ENCODE measurements at regions not wholly inside any gene's neighbourhood (a gene's known extent, or its start where the extent isn't known, plus 50 kb on each side); places are given as distances from the start of the nearest gene placed in this dataset.
"Not testable (repeated sequence)": the region's sequence is repeated elsewhere in the genome, so short reads cannot be mapped to it uniquely, and the experiment has no call there.

DNA sequence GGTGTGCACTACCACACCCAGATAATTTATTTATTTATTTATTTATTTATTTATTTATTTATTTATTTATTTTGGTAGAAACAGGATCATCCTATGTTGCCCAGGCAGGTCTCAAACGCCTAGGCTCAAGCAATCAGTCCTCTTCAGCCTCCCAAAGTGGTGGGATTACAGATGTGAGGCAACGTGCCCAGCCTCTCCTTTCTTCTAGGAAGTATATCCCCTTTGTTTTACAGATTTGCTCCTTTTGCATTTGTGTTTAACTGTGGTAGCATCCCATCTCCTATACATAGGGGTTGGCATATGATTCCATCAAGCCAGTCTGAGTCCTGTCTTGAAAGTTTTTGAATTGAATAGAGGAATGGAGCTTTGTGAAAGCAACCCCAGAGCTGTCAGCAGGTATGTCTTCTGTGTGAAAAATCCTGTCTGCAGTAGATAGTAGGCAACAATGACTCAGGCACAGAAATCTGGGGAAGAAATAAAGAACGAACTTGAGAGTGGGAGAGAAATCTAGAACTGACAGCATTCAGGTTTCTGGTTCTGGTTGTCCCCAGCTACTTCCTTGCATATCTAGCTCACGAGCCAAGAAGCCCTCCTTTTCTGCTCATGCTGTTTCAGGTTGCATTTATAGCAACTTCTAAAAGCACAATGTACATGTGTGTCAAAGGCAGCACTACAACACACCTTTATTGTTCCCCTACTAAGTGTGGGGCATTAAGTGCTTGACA, 113.7 kb upstream of the LSM6 start:
- H3K27me3 ChIP-seq (replicated peaks) = no peaks in the 10 kb centered on the region
- H3K36me3 ChIP-seq = no peaks in the 10 kb centered on the region
- no peaks in the 10 kb centered on the region for H3K9me3 ChIP-seq (replicated peaks)
- no peak for DNase-seq (ENCODE audit: low read depth in 1 of 2, low spot score in 2 of 2)
- no peak overlapping the region for H3K27ac ChIP-seq
- no peaks in the 10 kb centered on the region; the same call in 1 of the 2 replicates for H3K4me1 ChIP-seq (replicated peaks)
- no peak overlapping the region for H3K4me3 ChIP-seq

DNA sequence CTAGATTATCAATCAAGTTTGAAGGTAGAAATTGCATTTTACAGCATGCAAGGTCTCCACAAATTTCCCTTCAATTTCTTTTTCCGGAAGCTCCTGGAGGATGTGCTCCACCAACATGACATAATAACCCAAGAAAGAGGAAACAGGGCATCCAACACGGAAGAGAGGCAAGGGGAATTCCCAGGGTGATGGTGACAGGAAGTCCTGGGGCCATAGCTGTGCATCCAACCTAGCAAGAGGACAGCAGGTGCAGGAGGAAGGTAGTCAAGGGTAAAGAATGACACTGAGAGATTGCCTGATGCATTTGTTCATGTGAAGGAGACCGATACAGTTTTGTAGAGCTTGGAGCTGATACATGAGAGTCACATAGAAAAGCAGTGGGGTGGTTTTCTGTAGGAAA, 115.7 kb upstream of the LSM6 start:
- no peak for DNase-seq (ENCODE audit: low read depth in 1 of 2, low spot score in 2 of 2)
- no peaks in the 10 kb centered on the region; the same call in 1 of the 2 replicates for H3K4me1 ChIP-seq (replicated peaks)
- no peak overlapping the region for H3K27ac ChIP-seq
- H3K9me3 ChIP-seq (replicated peaks) = no peaks in the 10 kb centered on the region
- H3K27me3 ChIP-seq (replicated peaks) = no peaks in the 10 kb centered on the region
- H3K4me3 ChIP-seq = no peak overlapping the region
- no peaks in the 10 kb centered on the region for H3K36me3 ChIP-seq

DNA sequence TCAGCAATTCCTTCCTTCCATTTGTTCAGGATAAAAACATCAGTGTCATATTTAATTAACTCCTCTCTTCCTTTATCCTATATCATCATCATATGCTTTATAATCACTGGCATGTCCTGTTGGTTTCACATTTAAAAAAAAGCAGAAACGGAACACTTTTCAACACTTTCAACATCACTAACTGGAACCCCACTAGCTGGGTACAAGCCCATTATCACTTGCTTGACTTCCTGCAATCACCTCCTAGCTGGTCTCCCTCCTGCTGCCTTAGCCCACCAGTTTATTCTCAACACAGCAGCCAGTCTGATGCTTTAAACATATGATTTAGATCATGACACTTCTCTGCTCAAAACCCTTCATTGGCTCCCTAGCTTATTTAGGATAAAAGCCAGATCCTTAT, 116.4 kb upstream of the LSM6 start:
- Histone ChIP-seq H3K4me1 (replicated peaks) (peaks cover 4% of the 10 kb centered on the region), H3K27ac (no peak overlapping the region), H3K36me3 (no peaks in the 10 kb centered on the region), H3K4me3 (no peak overlapping the region), H3K9me3 (replicated peaks) (no peaks in the 10 kb centered on the region), H3K27me3 (replicated peaks) (no peaks in the 10 kb centered on the region)
- DNase-seq (ENCODE audit: low read depth in 1 of 2, low spot score in 2 of 2) = no peak

DNA sequence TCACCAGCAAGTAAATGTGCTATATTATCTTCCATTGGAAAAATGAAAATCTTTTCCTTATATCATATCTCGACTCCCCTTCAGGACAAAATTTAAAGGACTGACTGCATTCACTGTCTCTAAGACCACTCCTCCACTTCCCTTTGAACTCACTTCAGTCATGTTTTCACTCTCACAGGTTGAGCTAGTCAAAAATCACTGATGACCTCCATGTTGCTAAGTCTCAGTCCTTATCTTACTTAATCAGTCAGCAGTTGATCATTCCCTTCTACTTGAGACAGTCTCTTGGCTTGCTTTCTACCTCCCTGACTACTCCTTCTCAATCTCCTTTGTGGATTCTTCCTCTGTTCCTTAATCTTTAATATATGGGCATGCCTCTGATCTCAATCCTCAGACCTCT, 117.0 kb upstream of the LSM6 start:
- no peak overlapping the region for H3K27ac ChIP-seq
- no peaks in the 10 kb centered on the region for H3K9me3 ChIP-seq (replicated peaks)
- H3K4me3 ChIP-seq = no peak overlapping the region
- H3K4me1 ChIP-seq (replicated peaks) = peaks cover 7% of the 10 kb centered on the region
- DNase-seq (ENCODE audit: low read depth in 1 of 2, low spot score in 2 of 2) = no peak
- H3K36me3 ChIP-seq = no peaks in the 10 kb centered on the region
- H3K27me3 ChIP-seq (replicated peaks) = no peaks in the 10 kb centered on the region

DNA sequence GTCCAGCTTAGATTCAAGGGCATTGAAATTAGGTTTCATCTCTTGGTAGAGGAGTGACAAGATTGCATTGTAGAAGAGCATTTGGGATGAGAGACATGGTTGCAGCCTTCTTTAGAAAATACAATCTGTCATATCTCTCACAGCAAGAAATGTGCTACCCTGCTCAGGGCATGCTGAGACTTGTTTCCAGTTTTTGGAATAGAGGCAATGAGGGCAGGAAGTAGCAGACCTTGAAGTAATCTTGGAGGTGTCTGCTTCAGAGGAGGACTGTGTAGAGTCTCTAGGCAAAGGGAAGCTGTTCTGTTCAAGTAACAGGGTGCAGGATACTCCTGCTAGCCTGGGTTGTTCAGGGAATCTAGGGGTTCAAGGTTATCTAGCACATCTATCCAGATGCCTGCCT, 116.1 kb upstream of the ZNF827 start:
- no peak overlapping the region for H3K4me3 ChIP-seq
- H3K9me3 ChIP-seq (replicated peaks) = no peaks in the 10 kb centered on the region
- peaks cover 21% of the 10 kb centered on the region for H3K4me1 ChIP-seq (replicated peaks)
- H3K27me3 ChIP-seq (replicated peaks) = no peaks in the 10 kb centered on the region
- no peaks in the 10 kb centered on the region for H3K36me3 ChIP-seq
- H3K27ac ChIP-seq = no peak overlapping the region
- no peak for DNase-seq (ENCODE audit: low read depth in 1 of 2, low spot score in 2 of 2)

DNA sequence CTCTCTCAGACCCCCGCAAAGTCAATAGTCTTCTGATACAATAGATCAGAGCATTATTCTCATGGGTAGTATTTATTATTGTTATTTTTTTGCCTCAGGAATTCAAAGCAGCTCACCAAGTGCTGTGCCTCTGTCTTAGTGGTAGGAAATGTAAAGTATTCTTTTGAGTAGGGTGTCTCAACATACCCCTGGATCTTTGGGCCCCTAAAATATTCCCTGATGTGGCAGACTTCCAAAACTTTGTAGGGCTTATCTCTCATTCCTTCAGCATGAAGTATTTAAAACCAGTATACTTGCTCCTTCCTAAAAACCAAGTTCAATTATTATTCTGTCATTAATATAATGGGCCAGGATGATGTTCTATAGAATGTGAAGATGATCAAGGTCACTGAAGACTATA, 115.3 kb upstream of the ZNF827 start:
- Histone ChIP-seq H3K36me3 (no peaks in the 10 kb centered on the region), H3K4me1 (replicated peaks) (peaks cover 21% of the 10 kb centered on the region), H3K9me3 (replicated peaks) (no peaks in the 10 kb centered on the region), H3K27ac (no peak overlapping the region), H3K27me3 (replicated peaks) (no peaks in the 10 kb centered on the region), H3K4me3 (no peak overlapping the region)
- no peak for DNase-seq (ENCODE audit: low read depth in 1 of 2, low spot score in 2 of 2)

DNA sequence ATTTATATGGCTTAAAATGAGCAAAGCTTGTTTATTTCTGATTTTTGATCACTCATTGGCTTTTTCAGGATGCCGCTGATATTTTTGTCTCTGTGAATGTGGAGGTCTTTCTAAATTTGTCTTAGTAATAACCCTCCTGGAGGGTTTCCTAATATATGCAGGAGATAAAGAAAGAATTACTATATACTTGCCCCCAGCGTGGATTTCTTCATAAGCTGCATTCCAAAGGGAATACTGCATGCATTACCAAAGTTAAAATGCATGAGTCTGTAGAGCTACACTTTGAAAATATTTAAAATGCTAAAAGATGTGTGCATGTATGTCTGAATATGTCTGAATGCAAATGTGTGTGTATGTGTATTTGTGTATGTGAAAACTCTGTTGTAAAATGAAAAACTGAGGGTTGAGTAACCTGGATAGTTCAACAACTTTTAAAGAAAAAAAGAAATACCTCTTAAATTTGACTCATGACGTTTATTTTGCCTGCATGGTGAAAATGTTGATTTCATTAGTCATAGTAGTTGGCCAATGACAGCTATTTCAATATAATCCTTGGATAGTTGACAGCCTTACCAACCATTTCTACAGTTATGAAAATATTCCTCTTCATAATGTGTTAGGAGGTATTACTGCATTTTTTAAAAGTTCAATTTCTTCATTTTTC, 113.2 kb upstream of the ZNF827 start:
- H3K36me3 ChIP-seq = no peaks in the 10 kb centered on the region
- no peaks in the 10 kb centered on the region for H3K9me3 ChIP-seq (replicated peaks)
- H3K4me1 ChIP-seq (replicated peaks) = peaks cover 21% of the 10 kb centered on the region
- H3K27me3 ChIP-seq (replicated peaks) = no peaks in the 10 kb centered on the region
- DNase-seq (ENCODE audit: low read depth in 1 of 2, low spot score in 2 of 2) = peak in 1 of 2 experiments; percentile 27
- H3K27ac ChIP-seq = peak overlapping the region; percentile 31; the same call in 1 of the 2 replicates
- H3K4me3 ChIP-seq = no peak overlapping the region

DNA sequence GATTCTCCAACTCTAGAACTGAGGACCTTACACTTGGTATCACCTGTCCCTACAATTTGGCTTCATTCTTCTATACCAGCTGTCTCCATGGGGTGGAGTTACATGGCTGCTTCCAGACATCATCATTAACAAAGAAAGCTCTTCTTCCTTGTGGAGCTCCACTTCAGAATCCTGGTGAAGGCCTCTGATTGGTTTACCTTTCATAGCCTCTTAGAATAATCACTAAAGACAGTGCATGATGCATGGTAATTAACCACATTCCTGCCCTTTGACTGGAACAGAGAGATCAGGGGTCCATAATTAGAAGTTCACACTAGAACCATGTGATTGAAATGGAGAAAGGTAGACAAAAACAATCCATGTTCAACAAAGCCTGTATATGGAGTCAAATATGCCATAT, 112.6 kb upstream of the ZNF827 start:
- no peak for DNase-seq (ENCODE audit: low read depth in 1 of 2, low spot score in 2 of 2)
- Histone ChIP-seq H3K9me3 (replicated peaks) (no peaks in the 10 kb centered on the region), H3K27me3 (replicated peaks) (no peaks in the 10 kb centered on the region), H3K27ac (no peak overlapping the region), H3K4me3 (no peak overlapping the region), H3K36me3 (no peaks in the 10 kb centered on the region), H3K4me1 (replicated peaks) (peaks cover 21% of the 10 kb centered on the region)

DNA sequence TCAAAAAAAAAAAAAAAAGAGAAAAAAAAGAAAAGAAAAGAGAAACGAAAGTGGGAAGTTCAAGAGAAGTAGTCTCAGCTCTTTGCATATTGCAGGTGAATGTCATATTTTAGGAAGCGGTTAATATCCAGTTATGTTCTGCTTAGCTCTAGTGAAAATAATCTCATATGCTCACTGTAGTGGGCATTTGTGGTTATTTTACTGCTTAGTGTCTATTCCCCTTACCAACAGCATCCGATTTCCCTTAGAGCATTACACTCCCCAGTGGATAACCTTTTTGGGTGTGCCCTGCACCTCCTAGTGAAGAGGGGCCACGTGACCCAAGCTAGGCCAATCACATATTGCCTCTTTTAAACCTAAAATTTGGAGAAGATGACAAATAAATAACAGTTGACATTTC, 111.2 kb upstream of the ZNF827 start:
- Histone ChIP-seq H3K9me3 (replicated peaks) (no peaks in the 10 kb centered on the region), H3K4me3 (no peak overlapping the region), H3K27ac (no peak overlapping the region), H3K4me1 (replicated peaks) (peaks cover 21% of the 10 kb centered on the region), H3K36me3 (no peaks in the 10 kb centered on the region), H3K27me3 (replicated peaks) (no peaks in the 10 kb centered on the region)
- no peak for DNase-seq (ENCODE audit: low read depth in 1 of 2, low spot score in 2 of 2)

DNA sequence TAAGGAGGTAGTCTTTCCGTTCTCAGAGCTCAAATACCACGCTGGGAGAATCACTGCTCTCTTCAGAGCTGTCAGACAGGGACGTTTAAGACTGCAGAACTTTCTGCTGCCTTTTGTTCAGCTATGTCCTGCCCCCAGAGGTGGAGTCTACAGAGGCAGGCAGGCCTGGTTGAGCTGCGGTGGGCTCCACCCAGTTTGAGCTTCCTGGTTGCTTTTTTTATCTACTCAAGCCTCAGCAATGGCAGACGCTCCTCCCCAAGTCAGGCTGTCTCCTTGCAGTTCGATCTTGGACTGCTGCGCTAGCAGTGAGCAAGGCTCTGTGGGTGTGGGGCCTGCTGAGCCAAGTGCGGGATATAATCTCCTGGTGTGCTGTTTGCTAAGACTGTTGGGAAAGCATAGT, 109.1 kb upstream of the ZNF827 start:
- H3K4me3 ChIP-seq; H3K36me3 ChIP-seq; H3K27me3 ChIP-seq (replicated peaks); H3K27ac ChIP-seq; DNase-seq (ENCODE audit: low read depth in 1 of 2, low spot score in 2 of 2); H3K9me3 ChIP-seq (replicated peaks): not testable (repeated sequence)
- H3K4me1 ChIP-seq (replicated peaks) = peaks cover 13% of the 10 kb centered on the region

DNA sequence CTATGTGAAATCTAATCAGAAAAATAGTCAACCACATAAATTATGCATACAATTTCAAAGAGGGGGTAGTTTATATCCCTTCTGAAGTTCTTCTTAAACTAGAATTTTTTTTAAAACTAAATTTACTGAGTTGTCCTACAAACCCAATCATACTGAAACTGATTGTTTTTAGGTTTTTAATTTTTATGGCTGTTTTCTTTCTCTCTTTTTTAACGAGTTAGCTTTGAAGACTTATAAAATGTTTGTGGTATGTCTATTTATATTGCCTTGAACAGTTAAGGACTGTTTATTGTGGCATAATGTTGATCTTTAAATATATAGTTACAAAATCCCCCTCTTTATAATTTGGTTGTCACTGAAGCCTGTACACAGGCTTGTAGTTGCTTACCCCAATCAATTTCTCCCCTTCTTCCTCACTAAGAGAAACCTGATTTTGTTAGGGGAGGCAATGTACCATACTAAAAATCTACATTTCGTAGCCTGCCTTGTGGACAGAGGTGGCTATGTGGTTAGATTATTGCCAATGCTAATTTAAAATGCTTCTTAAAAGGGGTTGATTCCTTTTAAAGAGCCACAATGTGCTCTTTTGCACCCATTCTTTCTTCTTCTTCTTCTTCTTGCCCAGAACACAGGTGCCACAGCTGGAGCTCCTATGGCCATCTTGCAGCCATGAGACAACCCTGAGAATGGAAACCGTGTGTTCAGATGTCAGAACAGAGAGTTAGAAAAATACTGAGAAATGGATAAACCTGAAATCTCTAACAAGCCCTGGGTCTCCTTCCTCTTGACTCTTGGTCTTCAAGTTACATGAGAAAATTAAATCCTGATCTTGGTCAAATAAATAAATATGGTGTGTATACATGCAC, 102.7 kb upstream of the ZNF827 start:
- no peaks in the 10 kb centered on the region for H3K9me3 ChIP-seq (replicated peaks)
- H3K27me3 ChIP-seq (replicated peaks) = no peaks in the 10 kb centered on the region
- no peaks in the 10 kb centered on the region for H3K36me3 ChIP-seq
- no peak overlapping the region for H3K27ac ChIP-seq
- no peaks in the 10 kb centered on the region for H3K4me1 ChIP-seq (replicated peaks)
- no peak overlapping the region for H3K4me3 ChIP-seq
- no peak for DNase-seq (ENCODE audit: low read depth in 1 of 2, low spot score in 2 of 2)

DNA sequence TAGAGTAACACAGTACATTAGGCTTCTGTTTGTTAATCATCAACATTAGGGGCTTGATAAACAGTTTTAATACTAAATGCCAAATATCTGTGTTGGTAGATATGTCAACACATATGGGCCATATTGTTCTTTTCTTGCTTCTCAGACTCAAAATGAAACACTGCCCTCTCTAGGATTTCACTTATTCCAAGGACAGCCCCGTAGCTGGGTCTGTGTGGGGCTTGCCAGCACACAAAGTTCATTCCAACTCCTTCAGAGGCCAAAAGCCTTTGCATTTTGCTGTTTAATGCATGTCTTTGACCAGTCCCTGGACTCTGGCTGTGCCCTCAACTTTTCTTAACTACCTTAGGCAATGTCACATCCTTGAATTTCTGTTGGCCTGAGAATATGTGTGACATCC, 102.0 kb upstream of the ZNF827 start:
- H3K36me3 ChIP-seq = no peaks in the 10 kb centered on the region
- H3K9me3 ChIP-seq (replicated peaks) = no peaks in the 10 kb centered on the region
- H3K4me1 ChIP-seq (replicated peaks) = no peaks in the 10 kb centered on the region
- no peak overlapping the region for H3K4me3 ChIP-seq
- no peaks in the 10 kb centered on the region for H3K27me3 ChIP-seq (replicated peaks)
- no peak overlapping the region for H3K27ac ChIP-seq
- no peak for DNase-seq (ENCODE audit: low read depth in 1 of 2, low spot score in 2 of 2)

DNA sequence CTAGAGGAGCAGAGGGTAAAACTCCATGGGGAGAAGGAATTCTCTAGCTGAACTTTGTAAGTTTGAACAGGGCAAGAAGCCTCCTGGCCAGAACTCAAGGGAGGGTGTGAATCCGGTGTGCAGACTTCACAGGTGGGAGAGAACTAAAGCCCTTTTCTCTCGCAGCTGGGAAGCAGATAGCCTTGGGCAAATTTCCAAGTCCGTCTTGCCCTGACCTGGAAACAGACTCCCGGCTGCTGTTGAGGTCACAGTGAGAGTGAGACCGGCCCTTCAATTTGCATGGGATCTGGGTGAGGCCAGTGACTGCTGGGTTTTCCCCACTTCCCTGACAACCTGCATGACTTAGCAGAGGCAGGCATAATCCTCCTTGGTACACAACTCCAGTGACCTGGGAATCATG, 94.5 kb upstream of the ZNF827 start:
- no peak overlapping the region for H3K27ac ChIP-seq
- no peaks in the 10 kb centered on the region for H3K27me3 ChIP-seq (replicated peaks)
- no peak for DNase-seq (ENCODE audit: low read depth in 1 of 2, low spot score in 2 of 2)
- H3K4me3 ChIP-seq = no peak overlapping the region
- H3K36me3 ChIP-seq = no peaks in the 10 kb centered on the region
- no peaks in the 10 kb centered on the region for H3K4me1 ChIP-seq (replicated peaks)
- H3K9me3 ChIP-seq (replicated peaks) = no peaks in the 10 kb centered on the region

DNA sequence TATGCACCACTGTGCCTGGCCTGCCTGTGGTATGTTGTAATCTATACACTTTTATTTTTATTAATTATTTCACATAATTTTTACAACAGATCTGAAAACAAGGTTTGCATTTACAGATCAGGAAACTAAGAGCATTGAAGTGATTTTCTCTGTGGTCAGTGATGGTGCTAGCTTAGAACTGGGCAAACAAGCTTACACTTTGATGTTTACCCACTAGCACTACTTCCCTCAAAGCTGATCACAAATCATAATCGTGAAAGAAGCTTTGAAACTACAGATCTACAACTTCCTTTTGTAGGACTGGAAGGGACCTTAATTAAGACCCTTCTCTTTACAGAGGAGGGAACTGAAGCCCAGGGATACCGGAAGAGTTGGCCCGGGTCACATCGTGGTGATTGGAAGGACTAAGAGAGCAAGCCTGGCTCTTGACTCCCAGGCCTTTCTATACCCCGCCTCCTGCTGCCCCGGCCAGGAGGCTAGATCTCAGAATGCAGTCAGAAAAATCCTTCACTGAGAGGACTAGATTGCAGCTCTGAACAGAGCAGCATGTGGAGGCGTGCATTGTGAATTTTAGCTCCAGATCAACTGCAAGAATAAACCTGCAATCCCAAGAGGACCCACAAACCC, 93.7 kb upstream of the ZNF827 start:
- H3K36me3 ChIP-seq = no peaks in the 10 kb centered on the region
- H3K4me3 ChIP-seq = no peak overlapping the region
- no peak for DNase-seq (ENCODE audit: low read depth in 1 of 2, low spot score in 2 of 2)
- no peaks in the 10 kb centered on the region for H3K9me3 ChIP-seq (replicated peaks)
- H3K27ac ChIP-seq = no peak overlapping the region
- H3K4me1 ChIP-seq (replicated peaks) = no peaks in the 10 kb centered on the region
- H3K27me3 ChIP-seq (replicated peaks) = no peaks in the 10 kb centered on the region

All from SJSA1 (cell line).